SK-N-MC (cell line): ENCODE measurements at regions not wholly inside any gene's neighbourhood (a gene's known extent, or its start where the extent isn't known, plus 50 kb on each side); places are given as distances from the start of the nearest gene placed in this dataset.

Experiments
- EZH2 ChIP-seq: fragments of 200-600 bp; sonication (generic); IDR thresholded peaks from one replicate; pipeline ENCODE4 v1.6.1; 2017; ENCODE audit warnings: antibody characterized with exemption
- FOXP2 ChIP-seq: optimal IDR thresholded peaks from 2 replicates; pipeline ENCODE3; 2011; ENCODE audit warnings: mild to moderate bottlenecking, moderate library complexity; ENCODE audit not compliant: insufficient read depth; ENCODE audit errors: extremely low read length, control extremely low read depth
- POLR2AphosphoS5 ChIP-seq: IDR thresholded peaks from 2 replicates; pipeline ENCODE4 v1.6.1; 2012; ENCODE audit warnings: mild to moderate bottlenecking, low read depth, low read length, borderline replicate concordance

DNA sequence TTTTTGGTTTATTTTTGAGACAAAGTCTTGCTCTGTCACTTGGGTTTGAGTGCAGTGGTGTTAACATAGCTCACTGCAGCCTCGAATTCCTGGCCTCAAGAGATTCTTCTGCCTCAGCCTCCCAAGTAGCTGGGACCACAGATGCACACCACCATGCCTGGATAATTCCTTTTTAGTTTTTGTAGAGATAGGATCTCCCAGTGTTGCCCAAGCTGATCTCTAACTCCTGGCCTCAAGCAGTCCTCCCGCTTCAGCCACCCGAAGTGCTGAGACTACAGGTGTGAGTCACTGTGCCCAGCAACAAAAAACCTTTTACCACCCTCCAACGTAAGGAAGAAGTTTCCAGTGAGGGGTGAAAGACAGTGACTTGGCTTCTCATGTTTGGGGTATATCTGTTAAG, 81.1 kb upstream of the TSHZ3 start:
- TF ChIP-seq EZH2 (no peak), POLR2AphosphoS5 (no peak), FOXP2 (no peak)
